Tibial artery (tissue), 4 donors: ENCODE measurements at regions not wholly inside any gene's neighbourhood (a gene's known extent, or its start where the extent isn't known, plus 50 kb on each side); places are given as distances from the start of the nearest gene placed in this dataset.

ENCODE experiments used
- DNase-seq, 2 donors: peaks; one replicate each; pipeline ENCODE4 v3.0.0-alpha.2; 2019
- H3K27ac ChIP-seq, 2 donors: fragments of 200-600 bp; sonication (generic) in 1 of 2; 1 replicate in 1 of 2; 2 replicates in 1 of 2; pipeline ENCODE4 v1.5.1; 2018 to 2019; ENCODE audit warnings: mild to moderate bottlenecking in 1 of 2
- H3K27me3 ChIP-seq, 2 donors: fragments of 200-600 bp; sonication (generic) in 1 of 2; one replicate each; pipeline versions ENCODE4 v1.5.1 to v1.6.0; 2016 to 2019
- H3K36me3 ChIP-seq, 3 donors: fragments of 200-600 bp; sonication (generic) in 2 of 3; one replicate each; pipeline ENCODE4 v1.5.1; 2016 to 2019; ENCODE audit warnings: mild to moderate bottlenecking in 2 of 3
- H3K4me1 ChIP-seq, 4 donors: fragments of 200-600 bp; sonication (generic) in 2 of 4; 1 replicate in 3 of 4; 2 replicates in 1 of 4; pipeline ENCODE4 v1.5.1; 2016 to 2019
- H3K4me3 ChIP-seq, 2 donors: fragments of 200-600 bp; sonication (generic) in 1 of 2; 1 replicate in 1 of 2; 2 replicates in 1 of 2; pipeline ENCODE4 v1.5.1; 2018 to 2019; ENCODE audit warnings: mild to moderate bottlenecking in 2 of 2
- H3K9me3 ChIP-seq, 3 donors: fragments of 200-600 bp; sonication (generic) in 1 of 3; one replicate each; pipeline ENCODE4 v1.5.1; 2016 to 2019
- intact Hi-C: fragments of 100-400 bp; cut with DNase I; formaldehyde crosslinking; loops from one replicate; pipeline ENCODE4 v1.15.0; 2023; ENCODE audit warnings: low total_unique reads
- TF ChIP-seq, protein P1 (sequence below), 2 experiments: fragments of 200-600 bp in 1 of 2; fragments of 450-650 bp in 1 of 2; IDR thresholded peaks; one replicate each; pipeline ENCODE4 v1.5.1; 2017 to 2019; ENCODE audit warnings: antibody characterized with exemption in 2 of 2, mild to moderate bottlenecking in 1 of 2, moderate library complexity in 1 of 2

DNA sequence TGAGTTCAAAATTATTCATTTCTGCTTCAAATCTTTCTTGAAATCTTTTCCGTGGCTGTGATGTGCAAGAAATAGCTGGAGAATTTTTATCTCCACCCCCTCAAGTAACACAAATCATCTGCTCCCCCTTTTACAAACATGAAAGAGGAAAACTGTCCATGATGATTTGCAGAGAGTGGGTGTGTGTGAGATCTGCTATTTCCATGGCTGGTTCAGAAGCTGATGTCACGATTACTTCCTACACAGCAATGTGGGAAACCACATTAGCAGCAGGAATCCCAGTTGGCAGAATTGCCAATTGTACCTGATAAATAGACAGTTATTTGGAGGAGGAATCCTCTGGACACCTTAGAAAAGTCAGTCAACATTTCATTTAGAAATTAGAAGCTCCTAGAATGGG, 75.2 kb upstream of the GRM7 start:
- H3K4me3 ChIP-seq = no peak overlapping the region
- TF ChIP-seq, protein P1, sequence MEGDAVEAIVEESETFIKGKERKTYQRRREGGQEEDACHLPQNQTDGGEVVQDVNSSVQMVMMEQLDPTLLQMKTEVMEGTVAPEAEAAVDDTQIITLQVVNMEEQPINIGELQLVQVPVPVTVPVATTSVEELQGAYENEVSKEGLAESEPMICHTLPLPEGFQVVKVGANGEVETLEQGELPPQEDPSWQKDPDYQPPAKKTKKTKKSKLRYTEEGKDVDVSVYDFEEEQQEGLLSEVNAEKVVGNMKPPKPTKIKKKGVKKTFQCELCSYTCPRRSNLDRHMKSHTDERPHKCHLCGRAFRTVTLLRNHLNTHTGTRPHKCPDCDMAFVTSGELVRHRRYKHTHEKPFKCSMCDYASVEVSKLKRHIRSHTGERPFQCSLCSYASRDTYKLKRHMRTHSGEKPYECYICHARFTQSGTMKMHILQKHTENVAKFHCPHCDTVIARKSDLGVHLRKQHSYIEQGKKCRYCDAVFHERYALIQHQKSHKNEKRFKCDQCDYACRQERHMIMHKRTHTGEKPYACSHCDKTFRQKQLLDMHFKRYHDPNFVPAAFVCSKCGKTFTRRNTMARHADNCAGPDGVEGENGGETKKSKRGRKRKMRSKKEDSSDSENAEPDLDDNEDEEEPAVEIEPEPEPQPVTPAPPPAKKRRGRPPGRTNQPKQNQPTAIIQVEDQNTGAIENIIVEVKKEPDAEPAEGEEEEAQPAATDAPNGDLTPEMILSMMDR (IDR thresholded peaks at IDR 0.05) = no peak
- intact Hi-C loops = no loop called here
- H3K4me1 ChIP-seq = no peaks in the 10 kb centered on the region
- no peak for DNase-seq
- H3K36me3 ChIP-seq = no peaks in the 10 kb centered on the region
- no peaks in the 10 kb centered on the region for H3K9me3 ChIP-seq
- no peak overlapping the region for H3K27ac ChIP-seq
- H3K27me3 ChIP-seq = no peaks in the 10 kb centered on the region

DNA sequence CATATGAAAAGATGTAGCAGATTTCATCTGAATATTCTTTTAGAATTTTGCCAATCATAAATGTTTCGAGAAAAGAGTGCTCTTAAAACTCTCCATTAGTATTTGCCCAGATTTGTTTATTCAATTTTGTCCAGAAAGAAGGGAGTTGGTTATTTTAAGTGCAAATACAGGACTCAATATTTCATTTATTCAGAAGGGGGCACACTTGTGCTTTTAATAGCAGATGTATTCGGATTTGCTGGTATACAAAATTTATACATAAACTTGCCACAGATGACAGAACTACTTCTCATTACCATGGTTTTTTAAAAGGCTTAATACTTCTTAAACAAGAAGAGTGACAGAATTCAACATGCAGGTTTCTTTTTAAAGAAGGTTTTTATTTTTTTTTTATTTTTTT, 69.8 kb upstream of the GRM7 start:
- TF ChIP-seq, protein P1 (IDR thresholded peaks at IDR 0.05) = peak in 1 of 2 experiments; percentile 20
- no peaks in the 10 kb centered on the region for H3K27me3 ChIP-seq
- intact Hi-C loops = no loop called here
- H3K4me3 ChIP-seq = no peak overlapping the region
- H3K36me3 ChIP-seq = no peaks in the 10 kb centered on the region
- no peak overlapping the region for H3K27ac ChIP-seq
- no peaks in the 10 kb centered on the region for H3K4me1 ChIP-seq
- no peaks in the 10 kb centered on the region for H3K9me3 ChIP-seq
- DNase-seq = no peak

DNA sequence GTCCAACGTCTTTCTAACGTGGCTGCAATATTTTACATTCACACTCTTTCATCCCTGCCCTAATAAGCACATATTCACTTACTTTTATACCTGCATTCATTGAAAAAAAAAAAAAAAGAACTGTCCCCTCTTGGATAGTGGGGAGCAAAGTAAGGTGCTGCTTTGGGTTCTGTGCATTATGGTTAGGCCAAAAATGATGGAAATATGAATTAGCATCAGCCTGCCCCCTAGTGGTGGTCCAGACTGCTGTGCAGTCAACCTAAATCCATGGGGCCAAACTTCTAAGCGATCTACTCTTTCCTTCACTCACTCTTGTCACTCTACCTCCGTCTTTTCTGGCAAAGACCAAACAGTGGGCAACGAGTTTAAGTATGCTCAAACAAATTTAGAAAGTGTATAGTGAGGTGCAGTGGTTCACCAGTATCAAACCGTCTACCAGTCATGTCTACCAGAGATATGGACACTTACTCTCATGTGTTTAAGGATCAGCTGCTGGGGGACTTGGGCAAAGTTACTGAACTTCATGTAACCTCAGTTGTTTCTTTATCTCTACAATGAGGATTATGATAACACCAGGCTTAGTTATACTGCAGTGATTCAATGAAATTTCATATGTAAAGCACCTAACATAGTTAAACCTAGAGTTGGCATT, 61.5 kb upstream of the GRM7 start:
- Histone ChIP-seq H3K27ac (no peak overlapping the region), H3K9me3 (no peaks in the 10 kb centered on the region), H3K4me1 (no peaks in the 10 kb centered on the region), H3K27me3 (no peaks in the 10 kb centered on the region), H3K36me3 (no peaks in the 10 kb centered on the region), H3K4me3 (no peak overlapping the region)
- intact Hi-C loops = no loop called here
- TF ChIP-seq, protein P1 (IDR thresholded peaks at IDR 0.05) = peak; percentile 29 to 45
- no peak for DNase-seq

DNA sequence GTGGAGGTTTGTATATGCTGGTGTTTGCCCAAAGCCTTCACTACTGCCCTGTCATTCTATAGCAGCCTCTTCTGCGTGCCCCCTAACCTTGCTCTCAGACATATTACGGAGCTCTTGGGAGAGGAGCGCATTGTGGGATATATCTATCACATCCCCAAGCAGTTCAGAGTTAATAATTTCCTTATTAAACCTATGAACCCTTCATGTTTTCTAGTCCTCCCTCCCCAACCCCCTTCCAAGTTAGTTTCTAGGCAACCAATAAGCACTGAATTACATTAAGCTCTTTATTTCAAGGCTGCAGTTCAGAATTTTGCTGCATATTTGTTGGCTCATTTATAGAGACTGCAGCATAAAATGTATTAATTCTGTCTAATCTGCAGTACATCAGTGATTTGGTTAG, 57.3 kb upstream of the GRM7 start:
- intact Hi-C loops = no loop called here
- Histone ChIP-seq H3K9me3 (no peaks in the 10 kb centered on the region), H3K27me3 (no peaks in the 10 kb centered on the region), H3K4me1 (no peaks in the 10 kb centered on the region), H3K36me3 (no peaks in the 10 kb centered on the region), H3K27ac (no peak overlapping the region), H3K4me3 (no peak overlapping the region)
- TF ChIP-seq, protein P1 (IDR thresholded peaks at IDR 0.05) = no peak
- no peak for DNase-seq

DNA sequence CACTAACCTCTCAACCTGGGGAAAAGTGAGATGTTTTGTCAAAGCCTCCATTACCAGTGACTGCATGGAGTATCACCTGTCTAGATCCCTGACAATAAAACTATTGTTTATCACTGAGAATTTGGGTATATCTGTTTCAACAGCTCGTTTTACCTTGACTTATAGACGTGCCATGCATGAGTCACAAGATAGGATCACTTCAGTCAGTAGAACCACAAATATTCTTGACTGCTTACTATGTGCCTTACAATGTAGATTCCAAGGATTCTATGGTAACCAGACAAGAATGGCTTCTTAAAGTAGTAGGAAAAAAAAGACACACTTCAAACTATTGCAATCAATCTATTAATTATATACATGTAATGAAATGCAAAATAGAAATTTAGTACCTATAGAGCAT, 55.7 kb upstream of the GRM7 start:
- Histone ChIP-seq H3K36me3 (no peaks in the 10 kb centered on the region), H3K4me3 (no peak overlapping the region), H3K27me3 (no peaks in the 10 kb centered on the region), H3K4me1 (no peaks in the 10 kb centered on the region), H3K27ac (no peak overlapping the region), H3K9me3 (no peaks in the 10 kb centered on the region)
- TF ChIP-seq, protein P1 (IDR thresholded peaks at IDR 0.05) = no peak
- no peak for DNase-seq
- intact Hi-C loops = no loop called here

DNA sequence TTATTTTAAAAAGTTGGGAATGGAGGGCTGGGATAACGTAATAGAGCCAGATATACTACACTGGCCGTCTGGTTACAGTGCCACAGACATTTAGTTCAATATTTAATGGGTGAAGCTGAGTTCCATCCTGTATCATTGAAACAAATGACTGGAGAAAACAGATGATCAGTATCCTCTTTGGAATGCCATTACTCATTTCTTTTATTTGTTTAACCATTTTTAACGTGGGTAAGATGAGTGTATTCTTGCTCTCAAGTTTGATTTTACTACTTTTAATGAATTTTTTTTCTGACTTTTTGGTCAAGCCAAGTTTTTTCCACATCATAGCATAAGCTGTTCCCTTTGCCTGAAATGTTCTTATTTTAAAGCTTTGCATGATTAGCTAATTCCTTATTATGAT, 53.9 kb upstream of the GRM7 start:
- H3K4me1 ChIP-seq = no peaks in the 10 kb centered on the region
- no peak for DNase-seq
- no peak overlapping the region for H3K4me3 ChIP-seq
- no peaks in the 10 kb centered on the region for H3K36me3 ChIP-seq
- no peak overlapping the region for H3K27ac ChIP-seq
- H3K9me3 ChIP-seq = no peaks in the 10 kb centered on the region
- TF ChIP-seq, protein P1 (IDR thresholded peaks at IDR 0.05) = no peak
- H3K27me3 ChIP-seq = no peaks in the 10 kb centered on the region
- intact Hi-C loops = no loop called here
